ENCODE measurements at regions not wholly inside any gene's neighbourhood (a gene's known extent, or its start where the extent isn't known, plus 50 kb on each side); places are given as distances from the start of the nearest gene placed in this dataset.

DNA sequence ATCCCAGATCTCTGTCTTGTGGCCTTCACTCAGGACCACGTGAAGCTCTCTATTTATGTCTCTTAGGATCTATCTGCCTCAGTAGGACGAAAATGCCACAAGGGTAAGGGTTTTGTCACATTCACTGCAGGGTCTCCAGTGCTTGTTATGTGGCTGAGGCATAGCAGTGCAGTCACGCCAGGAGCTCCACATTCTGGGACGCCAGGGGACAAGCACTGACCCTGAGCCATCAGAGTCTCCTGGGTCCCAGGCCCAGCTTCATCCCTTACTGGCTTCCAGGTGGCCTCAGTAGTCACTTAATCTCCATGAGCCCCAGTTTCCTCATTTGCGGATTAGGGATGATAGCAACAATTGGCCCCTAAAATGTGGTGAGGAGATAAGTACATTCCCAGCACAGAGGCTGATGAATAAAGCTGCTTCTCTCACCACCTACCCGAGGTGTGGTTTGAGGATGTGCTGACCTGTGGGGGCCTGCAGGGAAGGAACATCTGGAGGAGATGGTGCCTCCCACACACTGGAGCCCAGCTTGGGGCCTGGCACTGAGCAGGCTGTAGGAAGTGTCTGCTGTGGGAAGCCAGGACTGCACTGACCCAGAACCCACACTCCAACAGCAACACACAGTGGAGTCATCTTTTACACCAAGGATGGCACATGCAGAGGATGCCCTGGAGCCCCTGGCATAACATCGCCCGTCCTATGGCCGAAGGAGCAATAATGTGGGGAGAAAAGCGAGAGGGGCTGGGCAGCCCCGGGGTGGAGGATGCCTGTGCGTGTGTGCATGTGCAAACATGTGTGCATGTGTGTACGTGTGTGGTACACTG is 93.2 kb upstream of the IQSEC1 start:
- ATAC-seq (no peak), DNase-seq (no peak)
- intact Hi-C loops (cut with DNase I, micrococcal nuclease): no loop called here

DNA sequence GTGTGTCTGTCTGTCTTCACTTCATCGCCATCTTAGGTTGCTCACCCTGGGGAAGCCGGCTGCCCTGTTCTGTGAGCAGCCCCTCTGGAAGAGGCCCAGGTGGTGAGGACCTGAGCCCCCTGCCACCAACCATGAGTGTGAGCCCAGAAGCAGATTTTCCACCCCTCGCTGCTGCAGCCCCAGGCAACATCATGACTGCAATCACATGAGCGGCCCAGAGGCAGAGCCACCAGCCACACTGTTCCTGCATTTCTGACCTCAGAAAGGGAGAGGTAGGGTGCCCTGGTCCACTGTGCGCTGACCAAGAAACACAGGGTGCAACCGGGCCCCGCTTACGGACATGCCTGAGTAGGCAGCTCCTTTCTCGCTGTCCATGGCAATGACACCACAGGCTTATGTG is 92.3 kb upstream of the IQSEC1 start:
- no peak for ATAC-seq
- intact Hi-C loops (cut with DNase I, micrococcal nuclease): no loop called here
- DNase-seq: no peak

DNA sequence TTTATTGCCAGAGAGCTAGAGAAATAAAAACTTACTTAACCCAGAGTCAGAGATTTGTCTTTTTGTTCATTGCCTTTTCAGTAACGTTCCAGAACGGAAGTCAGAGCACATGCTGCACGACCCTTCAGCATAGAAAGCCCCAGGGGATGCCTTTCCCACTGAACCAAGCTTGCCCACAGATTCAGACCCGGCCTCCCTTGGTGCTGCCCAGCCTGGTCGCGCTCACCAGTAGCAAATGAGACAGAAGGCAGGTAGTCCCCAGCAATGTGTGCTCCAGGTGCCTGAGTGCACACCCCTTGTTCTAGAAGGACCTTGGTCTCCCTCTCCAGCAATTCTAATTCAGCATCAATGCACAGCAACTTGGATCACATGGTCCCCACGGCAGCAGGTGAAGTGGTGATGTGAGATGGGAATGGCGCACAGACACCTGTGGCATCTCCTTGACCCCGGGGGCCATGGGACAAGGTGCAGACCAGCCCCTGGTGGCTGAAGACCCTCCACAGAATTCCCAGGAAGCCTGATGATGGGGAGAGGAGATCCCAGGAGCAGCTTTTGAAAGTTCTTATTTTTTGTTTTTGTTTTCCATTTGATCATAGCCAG is 91.8 kb upstream of the IQSEC1 start:
- DNase-seq (no peak), ATAC-seq (no peak)
- intact Hi-C loops (cut with DNase I, micrococcal nuclease): no loop called here

GRCh38 chr3:13163848-13164382 is 90.7 kb upstream of the IQSEC1 start:
- intact Hi-C loops (cut with DNase I, micrococcal nuclease): no loop called here
- ATAC-seq (no peak), DNase-seq (no peak)

GRCh38 chr3:13162549-13163320 is 89.5 kb upstream of the IQSEC1 start:
- intact Hi-C loops (cut with DNase I, micrococcal nuclease): no loop called here
- DNase-seq (no peak), ATAC-seq (no peak)

DNA sequence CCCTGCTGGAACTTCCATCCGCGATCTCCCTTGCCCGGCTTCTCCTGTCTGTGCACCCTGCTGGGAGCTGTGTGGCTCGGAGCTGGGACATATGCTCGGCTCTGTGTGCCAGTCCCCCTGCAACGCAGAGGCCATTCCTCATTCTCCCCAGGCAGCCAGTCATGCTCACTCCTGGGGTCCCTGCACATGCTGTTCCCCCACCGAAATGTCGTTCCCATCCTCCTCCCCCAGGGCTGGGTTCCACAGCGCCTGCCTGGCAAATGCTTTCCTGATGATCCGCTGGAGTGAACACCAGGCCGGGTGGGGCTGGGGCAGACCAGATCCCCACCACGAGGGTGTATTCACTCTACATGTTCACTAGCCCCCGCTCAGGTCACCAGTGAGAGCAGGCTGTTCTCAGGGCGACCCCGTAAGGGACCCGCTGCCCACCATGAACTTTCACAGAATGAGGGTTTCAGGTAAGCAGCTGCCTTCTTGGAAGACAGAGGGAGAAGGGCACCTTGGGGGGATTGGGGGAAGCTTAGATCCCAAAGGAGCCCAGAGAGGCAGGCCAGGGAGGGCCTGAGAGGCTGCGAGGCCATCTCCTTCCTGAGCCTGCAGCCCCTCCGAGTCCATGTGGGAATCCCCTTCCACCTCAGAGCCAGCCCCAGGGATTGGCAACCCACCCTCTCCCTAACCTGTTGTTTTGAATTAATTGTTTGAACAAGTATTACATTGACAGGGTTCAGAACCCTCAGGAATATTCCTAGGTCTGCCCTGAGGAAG is 88.7 kb upstream of the IQSEC1 start:
- intact Hi-C loops (cut with DNase I, micrococcal nuclease): no loop called here
- DNase-seq: no peak
- ATAC-seq: no peak

- intact Hi-C loops (cut with DNase I, micrococcal nuclease): no loop called here
- DNase-seq (no peak), ATAC-seq (no peak)
Measured at GRCh38 chr3:13161021-13161759, 88.0 kb upstream of the IQSEC1 start.

DNA sequence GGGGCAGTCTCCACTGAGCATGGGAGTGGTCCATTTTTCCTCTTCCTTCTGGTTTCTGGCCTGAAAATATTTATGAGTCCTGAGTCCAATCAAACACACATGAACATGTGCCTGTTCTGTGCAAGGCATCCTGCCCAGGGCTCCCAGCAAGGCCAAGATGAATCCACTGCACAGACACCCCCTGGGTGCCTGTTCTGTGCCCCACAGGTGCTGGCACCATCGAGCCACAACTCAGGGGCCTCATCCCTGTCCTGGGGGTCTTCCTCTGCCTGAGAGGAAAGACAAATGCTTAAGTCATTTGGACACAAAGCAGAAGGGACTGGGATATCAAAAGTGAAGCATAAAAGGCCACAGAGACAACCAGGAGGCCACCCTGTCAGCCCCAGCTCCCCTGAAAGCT is 87.4 kb upstream of the IQSEC1 start:
- DNase-seq: no peak
- ATAC-seq: no peak
- intact Hi-C loops (cut with DNase I, micrococcal nuclease): no loop called here

- ATAC-seq (no peak), DNase-seq (no peak)
- intact Hi-C loops (cut with DNase I, micrococcal nuclease): no loop called here
Measured at GRCh38 chr3:13159890-13160289, 86.7 kb upstream of the IQSEC1 start.

DNA sequence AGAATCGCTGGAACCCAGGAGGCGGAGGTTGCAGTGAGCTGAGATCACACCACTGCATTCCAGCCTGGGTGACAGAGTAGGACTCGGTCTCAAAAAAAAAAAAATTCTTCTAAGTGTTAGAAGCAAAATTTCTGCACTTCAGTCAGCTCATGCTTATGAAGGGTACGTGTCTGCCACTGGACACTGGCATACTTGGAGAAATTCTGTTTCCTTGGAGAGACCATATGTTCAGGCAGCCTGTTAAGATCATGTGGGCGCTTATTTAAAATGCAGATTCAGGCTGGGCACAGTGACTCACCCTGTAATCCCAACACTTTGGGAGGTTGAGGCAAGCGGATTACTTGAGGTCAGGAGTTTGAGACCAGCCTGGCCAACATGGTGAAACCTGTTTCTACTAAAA is 85.6 kb upstream of the IQSEC1 start:
- intact Hi-C loops (cut with DNase I, micrococcal nuclease): no loop called here
- ATAC-seq: no peak

DNA sequence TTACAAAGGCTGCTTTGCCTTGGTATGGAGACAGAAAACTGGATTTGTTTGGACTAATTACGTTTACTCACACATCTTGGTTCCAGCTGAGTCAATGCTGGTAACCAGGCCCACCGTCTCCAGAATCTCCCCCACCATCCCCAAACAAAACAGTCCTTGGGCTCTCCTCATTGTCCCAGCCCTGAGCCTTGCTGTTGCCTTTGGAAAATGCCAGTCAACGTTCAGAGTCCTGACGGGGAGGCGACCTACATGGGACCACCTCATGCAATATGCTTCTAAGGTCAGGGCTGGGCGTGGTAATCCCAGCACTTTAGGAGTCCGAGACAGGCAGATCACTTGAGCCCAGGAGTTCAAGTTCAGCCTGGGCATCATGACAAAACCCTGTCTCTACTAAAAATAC is 85.2 kb upstream of the IQSEC1 start:
- DNase-seq (no peak), ATAC-seq (no peak)
- intact Hi-C loops (cut with DNase I, micrococcal nuclease): no loop called here

More for the DNA sequence above, 85.6 kb upstream of the IQSEC1 start:
- DNase-seq: no peak

GRCh38 chr3:13157986-13158385 is 84.8 kb upstream of the IQSEC1 start:
- ATAC-seq (no peak), DNase-seq (no peak)
- intact Hi-C loops (cut with DNase I, micrococcal nuclease): no loop called here

- no peak for DNase-seq
- ATAC-seq: no peak
- intact Hi-C loops (cut with DNase I, micrococcal nuclease): no loop called here
Measured at GRCh38 chr3:13152826-13153710, 79.8 kb upstream of the IQSEC1 start.

- no peak for ATAC-seq
- intact Hi-C loops (cut with DNase I, micrococcal nuclease): no loop called here
- DNase-seq: no peak
Measured at GRCh38 chr3:13150624-13151023, 77.4 kb upstream of the IQSEC1 start.

GRCh38 chr3:13149330-13150108 is 76.3 kb upstream of the IQSEC1 start:
- intact Hi-C loops (cut with DNase I, micrococcal nuclease): no loop called here
- DNase-seq (no peak), ATAC-seq (no peak)

DNA sequence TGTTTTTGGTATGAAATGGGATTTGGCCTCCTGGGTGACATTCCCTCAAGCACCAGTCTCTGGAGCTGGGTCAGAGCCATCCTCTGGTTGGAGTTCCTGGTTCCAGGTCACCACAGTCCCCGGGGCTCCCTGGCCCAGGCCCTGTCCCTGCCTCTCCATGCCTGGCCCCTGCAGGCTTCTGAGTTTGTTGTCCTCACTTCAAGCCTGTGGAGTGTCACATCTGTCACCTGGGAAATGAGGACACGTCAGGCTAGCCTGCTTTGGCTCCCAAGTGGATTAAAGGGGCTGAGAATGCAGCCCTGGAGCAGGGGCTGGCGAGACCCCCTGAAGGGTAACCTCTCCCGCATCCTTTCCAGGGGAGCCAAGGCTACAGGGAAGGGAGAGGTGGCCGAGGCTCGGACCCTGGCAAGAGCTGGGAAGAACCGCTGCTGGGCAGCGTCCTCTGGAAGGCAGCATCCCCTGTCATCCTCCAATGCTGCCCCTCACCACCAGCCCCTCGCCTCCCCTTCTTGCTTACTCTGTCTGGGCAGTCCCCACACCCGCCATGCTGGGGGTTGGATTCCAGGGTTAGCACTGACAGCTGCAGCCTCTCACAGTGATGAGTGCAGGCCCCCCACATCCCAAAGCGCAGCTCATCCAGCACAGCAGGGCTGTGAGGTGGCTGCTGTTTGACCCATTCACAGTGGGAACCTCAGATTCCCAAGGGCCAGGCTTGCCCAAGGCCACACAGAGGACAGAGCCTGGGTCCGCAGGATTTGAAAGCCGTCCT is 75.5 kb upstream of the IQSEC1 start:
- intact Hi-C loops (cut with DNase I, micrococcal nuclease): no loop called here
- ATAC-seq: no peak
- no peak for DNase-seq
